SK-MEL-5 (cell line): ENCODE measurements at regions not wholly inside any gene's neighbourhood (a gene's known extent, or its start where the extent isn't known, plus 50 kb on each side); places are given as distances from the start of the nearest gene placed in this dataset.
A peak's percentile ranks its signal among the peaks of the same experiment; 100 is the strongest.
"Not testable (repeated sequence)": the region's sequence is repeated elsewhere in the genome, so short reads cannot be mapped to it uniquely, and the experiment has no call there.

Experiments
- DNase-seq: peaks from one replicate; pipeline ENCODE4 v3.0.0-alpha.2; 2016; ENCODE audit warnings: low read depth, low spot score
- in situ Hi-C: cut with HindIII; loops from 2 replicates; pipeline ENCODE4 v1.10.0; 2016; ENCODE audit warnings: low sequenced_read_pairs, high pct_unique_total_duplicates, low pct_unique_long_range_greater_than_20kb

- DNase-seq, in situ Hi-C loops: not testable (repeated sequence)
These were observed 835.6 kb downstream of the STIM2 start for GRCh38 chr4:27696257-27696656.

GRCh38 chr4:27701606-27702005 lies 841.0 kb downstream of the STIM2 start:
- no peak for DNase-seq
- in situ Hi-C loops, result no loop called here

GRCh38 chr4:27702730-27703431 lies 842.2 kb downstream of the STIM2 start:
- DNase-seq, result peak; percentile 5

GRCh38 chr4:27703771-27704170 lies 843.1 kb downstream of the STIM2 start:
- DNase-seq, result no peak
- in situ Hi-C loops, result no loop called here

More at GRCh38 chr4:27702730-27703431, 842.2 kb downstream of the STIM2 start:
- in situ Hi-C loops, result no loop called here

- in situ Hi-C loops, result no loop called here
- DNase-seq, result no peak
These were observed 850.4 kb downstream of the STIM2 start for GRCh38 chr4:27711041-27711440.

- in situ Hi-C loops, result no loop called here
- no peak for DNase-seq
These were observed 853.4 kb downstream of the STIM2 start for GRCh38 chr4:27714073-27714472.

GRCh38 chr4:27716693-27717430 lies 856.2 kb downstream of the STIM2 start:
- no peak for DNase-seq
- in situ Hi-C loops, result no loop called here

- in situ Hi-C loops, result no loop called here
- no peak for DNase-seq
These were observed 856.8 kb downstream of the STIM2 start for GRCh38 chr4:27717431-27717755.

- in situ Hi-C loops, result no loop called here
- no peak for DNase-seq
These were observed 859.5 kb downstream of the STIM2 start for GRCh38 chr4:27720010-27720766.

- no peak for DNase-seq
- in situ Hi-C loops, result no loop called here
These were observed 860.6 kb downstream of the STIM2 start for GRCh38 chr4:27721193-27721592.

GRCh38 chr4:27728892-27729291 lies 868.3 kb downstream of the STIM2 start:
- DNase-seq, result no peak

GRCh38 chr4:27742816-27743215 lies 882.2 kb downstream of the STIM2 start:
- DNase-seq, result no peak
- in situ Hi-C loops, result no loop called here

More at GRCh38 chr4:27728892-27729291, 868.3 kb downstream of the STIM2 start:
- in situ Hi-C loops, result no loop called here

GRCh38 chr4:27759611-27760575 lies 899.3 kb downstream of the STIM2 start:
- in situ Hi-C loops, result no loop called here
- DNase-seq, result no peak

- DNase-seq, result no peak
- in situ Hi-C loops, result no loop called here
These were observed 903.3 kb downstream of the STIM2 start for GRCh38 chr4:27763830-27764525.

GRCh38 chr4:27764526-27764837 lies 903.8 kb downstream of the STIM2 start:
- in situ Hi-C loops, result no loop called here
- no peak for DNase-seq

- in situ Hi-C loops, result no loop called here
- DNase-seq, result no peak
These were observed 910.3 kb downstream of the STIM2 start for GRCh38 chr4:27770895-27771294.

GRCh38 chr4:27775156-27775555 lies 914.5 kb downstream of the STIM2 start:
- in situ Hi-C loops, result no loop called here
- no peak for DNase-seq
